HepG2 (cell line): ENCODE measurements at regions not wholly inside any gene's neighbourhood (a gene's known extent, or its start where the extent isn't known, plus 50 kb on each side); places are given as distances from the start of the nearest gene placed in this dataset.
"Not testable (repeated sequence)": the region's sequence is repeated elsewhere in the genome, so short reads cannot be mapped to it uniquely, and the experiment has no call there.

Source experiments
- ATAC-seq: fragments of 200-7000 bp; cut with Tn5 transposase; 3 replicates; pipeline ENCODE4 v1.9.1; 2020; ENCODE audit warnings: mild to moderate bottlenecking, moderate library complexity
- BruUV-seq: library from RNA; stranded (reverse); fragments of 400-500 nt; replicated peaks from 2 replicates; lab custom pipeline; 2021; lab: Mats Ljungman, UMichigan
- CTCF ChIA-PET: fragments of 300-600 bp; formaldehyde crosslinking; extraction: SDS; loops from one replicate; lab custom pipeline; 2021; ENCODE audit warnings: low total read pairs, inconsistent platforms, low intra/inter-chr PET ratio; lab: Yijun Ruan, JAX
- POLR2A ChIA-PET: fragments of 350-600 bp; sonication (Branson Sonifier 250); formaldehyde crosslinking; loops from one replicate; lab custom pipeline; 2020; ENCODE audit warnings: antibody characterized with exemption, inconsistent platforms; lab: Yijun Ruan, JAX
- DNase-seq: peaks from one replicate; pipeline ENCODE4 v3.0.0-alpha.2; 2015; ENCODE audit warnings: low spot score
- FAIRE-seq: peaks from 3 replicates; lab custom pipeline; 2011; peaks lifted over from hg19 to GRCh38; lab: Jason Lieb, UNC
- H2AFZ ChIP-seq: one replicate; pipeline ENCODE4 v1.6.1; 2011; ENCODE audit warnings: low read length, inconsistent platforms
- H3K27ac ChIP-seq: fragments of 300-600 bp; 3 replicates; pipeline ENCODE4 v1.8.0; 2011; ENCODE audit warnings: mixed run types, mild to moderate bottlenecking, mixed read lengths, low read length, inconsistent platforms; ENCODE audit not compliant: insufficient read depth; ENCODE audit errors: extremely low read length
- H3K27me3 ChIP-seq, 2 experiments: fragments of 200-600 bp in 1 of 2; 2 replicates in 1 of 2; 3 replicates in 1 of 2; pipeline versions ENCODE4 v1.6.0 to v1.8.0; 2011; ENCODE audit warnings: low read length in 2 of 2, mild to moderate bottlenecking in 2 of 2, moderate library complexity in 2 of 2, inconsistent platforms in 1 of 2; ENCODE audit not compliant: insufficient read depth in 2 of 2, control insufficient read depth in 1 of 2
- H3K36me3 ChIP-seq, 2 experiments: fragments of 200-600 bp in 1 of 2; replicated peaks in 1 of 2; 2 replicates in 1 of 2; 3 replicates in 1 of 2; pipeline versions ENCODE4 v1.5.1 to v1.8.0; 2011; ENCODE audit warnings: low read length in 2 of 2, inconsistent platforms in 1 of 2; ENCODE audit not compliant: insufficient read depth in 2 of 2, control insufficient read depth in 1 of 2
- H3K4me1 ChIP-seq: 2 replicates; pipeline ENCODE4 v1.5.1; 2012; ENCODE audit warnings: low read length, inconsistent platforms; ENCODE audit not compliant: insufficient read depth
- H3K4me2 ChIP-seq: 2 replicates; pipeline ENCODE4 v1.6.0; 2011; ENCODE audit warnings: low read depth, low read length, inconsistent platforms
- H3K4me3 ChIP-seq, 3 experiments: fragments of 200-600 bp in 1 of 3; sonication (generic), shearing (Covaris generic) in 1 of 3; replicated peaks in 1 of 3; 2 replicates each; pipeline ENCODE4 v1.5.1; 2011 to 2016; ENCODE audit warnings: low read length in 3 of 3, inconsistent platforms in 2 of 3, low read depth in 2 of 3, mild to moderate bottlenecking in 2 of 3, control low read depth in 1 of 3, mixed read lengths in 1 of 3; ENCODE audit not compliant: insufficient read depth in 1 of 3
- H3K79me2 ChIP-seq: one replicate; pipeline ENCODE4 v1.6.1; 2011; ENCODE audit warnings: low read length, inconsistent platforms; ENCODE audit not compliant: insufficient read depth
- H3K9ac ChIP-seq: 2 replicates; pipeline ENCODE4 v1.6.0; 2011; ENCODE audit warnings: mild to moderate bottlenecking, low read depth, low read length, inconsistent platforms; ENCODE audit not compliant: insufficient read depth
- H3K9me3 ChIP-seq: 2 replicates; pipeline ENCODE4 v1.5.1; 2012; ENCODE audit warnings: mild to moderate bottlenecking, low read length
- H4K20me1 ChIP-seq: 2 replicates; pipeline ENCODE4 v1.6.0; 2011; ENCODE audit warnings: inconsistent platforms, mild to moderate bottlenecking, low read length, moderate library complexity; ENCODE audit not compliant: insufficient read depth
- CREB1 ChIP-seq, 2 experiments: fragments of 450-650 bp in 1 of 2; IDR thresholded peaks; 2 replicates each; pipeline ENCODE4 v1.6.1; 2016 to 2017; ENCODE audit warnings: control low read depth in 1 of 2, mild to moderate bottlenecking in 1 of 2, missing compliant biosample characterization in 1 of 2, missing genetic modification characterization in 1 of 2
- PPARG ChIP-seq: conservative IDR thresholded peaks from 2 replicates; pipeline ENCODE4 v1.6.1; 2016; ENCODE audit warnings: missing biosample characterization, missing genetic modification reagents
- ZNF30 ChIP-seq: sonication (generic); formaldehyde crosslinking; IDR thresholded peaks from 2 replicates; pipeline ENCODE4 v1.5.0; 2020; ENCODE audit warnings: mild to moderate bottlenecking, missing genetic modification reagents
- WGBS: methylation state at CpG from one replicate; pipeline ENCODE4 v1.1.6; 2017; ENCODE audit warnings: low lambda C conversion rate; 5-methylcytosine and 5-hydroxymethylcytosine counted together
- in situ Hi-C: cut with HindIII; loops from 2 replicates; pipeline ENCODE4 v1.10.0; 2017; ENCODE audit warnings: low pct_unique_long_range_greater_than_20kb; ENCODE audit not compliant: extremely low pct_ligation_motif_present
- intact Hi-C: fragments of 100-400 bp; cut with micrococcal nuclease; formaldehyde crosslinking; loops from one replicate; pipeline ENCODE4 v1.10.0; 2022; ENCODE audit not compliant: unreplicated experiment
- TF ChIP-seq, protein P1 (sequence below): sonication (generic); formaldehyde crosslinking; IDR thresholded peaks from 2 replicates; pipeline ENCODE4 v1.5.0; 2020; ENCODE audit warnings: missing genetic modification reagents

DNA sequence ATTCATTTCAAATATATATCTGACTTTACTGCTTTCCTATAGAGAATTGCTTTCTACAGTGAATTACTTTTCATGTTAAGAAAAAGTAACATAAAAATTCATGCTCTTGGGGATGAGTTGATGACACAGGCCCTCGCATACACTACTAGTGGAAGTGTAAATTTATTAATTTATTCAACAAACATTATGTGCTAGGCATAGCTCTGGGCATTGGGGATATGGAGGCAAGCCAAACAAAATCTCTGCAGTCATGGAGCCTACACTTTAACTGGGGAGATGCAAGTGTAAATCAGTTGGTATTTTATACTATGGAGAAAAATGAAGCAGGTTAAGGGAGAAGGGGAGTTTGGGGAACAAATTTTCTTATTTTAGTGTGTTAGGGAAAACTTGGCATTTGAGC, 340.7 kb downstream of the RAP2B start (continued):
- TF ChIP-seq, protein P1, sequence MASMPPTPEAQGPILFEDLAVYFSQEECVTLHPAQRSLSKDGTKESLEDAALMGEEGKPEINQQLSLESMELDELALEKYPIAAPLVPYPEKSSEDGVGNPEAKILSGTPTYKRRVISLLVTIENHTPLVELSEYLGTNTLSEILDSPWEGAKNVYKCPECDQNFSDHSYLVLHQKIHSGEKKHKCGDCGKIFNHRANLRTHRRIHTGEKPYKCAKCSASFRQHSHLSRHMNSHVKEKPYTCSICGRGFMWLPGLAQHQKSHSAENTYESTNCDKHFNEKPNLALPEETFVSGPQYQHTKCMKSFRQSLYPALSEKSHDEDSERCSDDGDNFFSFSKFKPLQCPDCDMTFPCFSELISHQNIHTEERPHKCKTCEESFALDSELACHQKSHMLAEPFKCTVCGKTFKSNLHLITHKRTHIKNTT = no peak

DNA sequence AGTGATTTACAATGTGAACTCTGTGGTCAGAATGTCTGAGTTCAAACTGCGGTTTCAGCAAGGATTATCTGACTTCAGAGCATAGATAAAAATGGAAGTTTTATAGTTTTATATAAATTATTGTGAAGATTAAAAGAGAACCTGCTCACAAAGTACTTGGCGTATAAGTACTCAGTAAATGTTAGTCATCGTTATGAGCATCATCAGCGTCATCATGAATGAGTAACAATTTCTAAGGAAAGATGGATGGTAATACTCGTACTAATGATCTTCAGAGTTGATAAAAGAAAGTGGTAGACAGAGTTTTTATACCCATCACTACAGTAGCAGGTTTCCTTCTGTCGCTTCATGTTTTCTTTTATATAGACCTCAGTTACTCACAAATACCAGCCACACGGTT, 341.8 kb downstream of the RAP2B start:
- 19% methylated on average over 7 of the region's 7 CpGs for WGBS
- POLR2A ChIA-PET = no interaction called here
- TF ChIP-seq ZNF30 (no peak), CREB1 (IDR thresholded peaks at IDR 0.05) (peak; percentile 51), CREB1 (CRISPR knock-in tag; IDR thresholded peaks at IDR 0.05) (no peak), PPARG (no peak)
- TF ChIP-seq, all 625 proteins: peak for 1
- H2AFZ ChIP-seq = no peak overlapping the region
- CTCF ChIA-PET = no interaction called here
- no peak overlapping the region for H3K4me2 ChIP-seq
- H3K4me1 ChIP-seq = no peaks in the 10 kb centered on the region
- no peak for FAIRE-seq
- no peaks in the 10 kb centered on the region for H3K9me3 ChIP-seq
- no peak overlapping the region for H3K4me3 ChIP-seq
- no peaks in the 10 kb centered on the region for H3K27me3 ChIP-seq
- H4K20me1 ChIP-seq = no peaks in the 10 kb centered on the region
- no peaks in the 10 kb centered on the region for H3K36me3 ChIP-seq
- DNase-seq = no peak
- no TSS peak for BruUV-seq
- no peak for ATAC-seq
- no peak overlapping the region for H3K27ac ChIP-seq
- H3K79me2 ChIP-seq = no peaks in the 10 kb centered on the region
- intact Hi-C loops (no loop called here), in situ Hi-C loops (no loop called here)
- no peak overlapping the region for H3K9ac ChIP-seq

DNA sequence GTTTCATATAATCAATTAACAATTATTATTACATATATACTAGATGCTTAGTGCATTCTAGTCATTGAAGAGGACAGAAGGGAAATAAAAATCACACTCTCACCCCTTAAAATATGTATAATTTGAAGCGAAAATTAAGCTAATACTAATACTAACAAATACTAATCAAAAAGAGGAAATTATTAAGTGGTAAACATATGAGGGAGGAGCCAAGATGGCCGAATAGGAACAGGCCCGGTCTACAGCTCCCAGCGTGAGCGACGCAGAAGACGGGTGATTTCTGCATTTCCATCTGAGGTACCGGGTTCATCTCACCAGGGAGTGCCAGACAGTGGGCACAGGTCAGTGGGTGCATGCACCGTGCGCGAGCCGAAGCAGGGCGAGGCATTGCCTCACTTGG, 344.2 kb downstream of the RAP2B start:
- H3K4me3 ChIP-seq, in situ Hi-C loops, H3K79me2 ChIP-seq, H3K9ac ChIP-seq, POLR2A ChIA-PET, DNase-seq, H3K4me2 ChIP-seq, H3K9me3 ChIP-seq, H3K4me1 ChIP-seq, ATAC-seq, CTCF ChIA-PET, FAIRE-seq, H2AFZ ChIP-seq, H3K27me3 ChIP-seq, intact Hi-C loops, H3K36me3 ChIP-seq, H4K20me1 ChIP-seq, BruUV-seq, H3K27ac ChIP-seq: not testable (repeated sequence)
- WGBS = 74% methylated on average over 7 of the region's 13 CpGs
